ENCODE measurements at regions not wholly inside any gene's neighbourhood (a gene's known extent, or its start where the extent isn't known, plus 50 kb on each side); places are given as distances from the start of the nearest gene placed in this dataset.

DNA sequence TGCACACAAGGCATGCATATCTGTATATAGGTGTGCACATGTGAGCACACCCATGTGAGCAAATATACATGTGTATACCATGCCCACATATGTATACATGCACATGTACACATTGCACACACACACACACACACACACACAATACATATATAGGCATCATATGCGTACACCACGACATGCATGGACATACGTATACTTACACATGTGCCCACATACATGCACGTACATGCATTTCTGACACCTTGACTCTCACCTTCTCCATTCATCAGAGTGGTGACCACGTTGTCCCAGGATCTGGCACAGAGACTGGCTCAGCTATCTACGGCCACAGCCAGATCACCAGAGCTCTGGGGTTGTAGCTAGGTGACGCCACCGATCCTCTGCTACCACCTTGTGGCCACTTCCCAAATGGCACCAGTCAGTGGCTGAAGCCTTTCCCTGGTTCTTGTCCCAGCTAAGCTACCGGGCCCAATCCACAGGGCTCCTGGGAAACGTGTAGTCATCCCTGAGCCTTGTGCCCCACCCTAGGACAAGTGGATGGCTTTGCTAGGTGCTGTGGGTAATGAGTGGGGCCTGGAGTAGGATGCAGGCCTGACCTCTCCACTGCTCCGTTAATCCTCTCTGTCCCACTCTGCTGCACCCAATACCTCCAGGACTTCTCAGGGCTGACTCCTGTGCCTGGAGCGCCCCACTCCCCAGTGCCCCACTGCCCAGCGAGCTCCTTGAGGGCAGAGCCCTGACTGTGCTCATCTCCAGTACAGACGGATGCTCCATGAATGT is 194.4 kb downstream of the RGS3 start:
- peak; percentile 81 for FAIRE-seq
- no peak for TF ChIP-seq POLR2A (IDR thresholded peaks at IDR 0.05; ENCODE audit: low read depth, low read length)
- peak; percentile 80 for DNase-seq (ENCODE audit: insufficient read length, low spot score)

- FAIRE-seq, result no peak
Measured at GRCh38 chr9:113658545-113658895, 195.0 kb downstream of the RGS3 start.

GRCh38 chr9:113659039-113659438 is 195.5 kb downstream of the RGS3 start:
- no peak for FAIRE-seq
- no peak for DNase-seq (ENCODE audit: insufficient read length, low spot score)
- TF ChIP-seq POLR2A (IDR thresholded peaks at IDR 0.05; ENCODE audit: low read depth, low read length), result no peak

More at GRCh38 chr9:113658545-113658895, 195.0 kb downstream of the RGS3 start:
- no peak for TF ChIP-seq POLR2A (IDR thresholded peaks at IDR 0.05; ENCODE audit: low read depth, low read length)
- no peak for DNase-seq (ENCODE audit: insufficient read length, low spot score)

- FAIRE-seq (no peak), DNase-seq (ENCODE audit: insufficient read length, low spot score) (no peak)
- no peak for TF ChIP-seq POLR2A (IDR thresholded peaks at IDR 0.05; ENCODE audit: low read depth, low read length)
Measured at GRCh38 chr9:113659740-113660139, 196.2 kb downstream of the RGS3 start.

GRCh38 chr9:113660196-113660595 is 196.7 kb downstream of the RGS3 start:
- no peak for TF ChIP-seq POLR2A (IDR thresholded peaks at IDR 0.05; ENCODE audit: low read depth, low read length)
- FAIRE-seq, result no peak
- DNase-seq (ENCODE audit: insufficient read length, low spot score), result no peak

DNA sequence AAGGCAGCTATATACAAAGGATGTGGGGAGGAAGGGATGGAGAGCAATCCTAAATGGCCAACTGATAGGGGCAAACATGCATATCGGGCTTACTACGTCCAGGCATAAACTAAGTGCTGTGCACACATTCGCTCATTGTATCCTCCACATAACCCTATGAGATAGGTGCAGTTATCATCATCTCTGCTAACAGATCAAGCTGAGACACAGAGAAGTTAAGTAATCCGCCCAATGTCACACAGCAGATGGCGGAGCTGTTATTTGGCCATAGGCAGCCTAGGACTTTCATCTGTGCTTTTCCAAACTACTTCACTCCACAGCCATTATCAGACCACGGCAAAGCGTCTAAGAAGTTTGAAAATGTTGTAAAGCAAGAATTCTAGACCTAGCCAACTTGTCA is 197.5 kb downstream of the RGS3 start:
- FAIRE-seq (no peak), DNase-seq (ENCODE audit: insufficient read length, low spot score) (no peak)
- TF ChIP-seq POLR2A (IDR thresholded peaks at IDR 0.05; ENCODE audit: low read depth, low read length), result no peak

DNA sequence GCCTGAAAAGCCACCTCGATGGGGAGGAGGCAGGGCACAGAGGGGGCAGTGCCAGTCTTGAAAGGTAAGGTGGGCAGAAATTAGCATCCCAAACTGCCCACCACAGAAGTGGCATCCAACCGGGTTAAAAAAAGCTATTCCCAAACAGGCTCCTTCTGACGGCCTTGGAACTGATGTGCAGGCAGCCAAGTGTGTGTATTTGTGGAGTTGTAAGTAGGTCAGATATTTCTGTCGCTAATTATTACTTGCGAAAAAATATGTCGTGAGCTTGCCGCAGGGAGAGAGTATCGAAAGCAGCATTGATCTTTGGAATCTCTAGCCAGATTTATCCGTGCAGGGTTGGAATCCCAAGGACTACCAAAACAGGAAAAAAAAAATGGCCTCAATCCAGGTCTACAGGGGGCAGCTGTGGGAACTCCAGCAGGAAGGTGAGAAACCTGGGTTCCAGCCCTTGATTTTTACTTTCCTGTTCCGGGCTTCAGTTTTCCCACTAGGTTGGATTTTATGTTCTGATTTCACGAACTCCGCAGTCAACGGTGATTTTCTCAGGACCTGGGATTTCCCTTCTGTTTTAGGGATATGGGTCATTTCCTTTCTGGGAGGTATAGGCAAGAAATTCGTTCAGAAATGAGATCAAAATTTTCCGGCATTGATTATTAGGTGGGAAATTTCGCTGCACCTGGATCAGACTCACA is 200.8 kb downstream of the RGS3 start:
- DNase-seq (ENCODE audit: insufficient read length, low spot score) (no peak), FAIRE-seq (no peak)
- no peak for TF ChIP-seq POLR2A (IDR thresholded peaks at IDR 0.05; ENCODE audit: low read depth, low read length)

- FAIRE-seq, result no peak
- TF ChIP-seq POLR2A (IDR thresholded peaks at IDR 0.05; ENCODE audit: low read depth, low read length), result no peak
- DNase-seq (ENCODE audit: insufficient read length, low spot score), result no peak
Measured at GRCh38 chr9:113665064-113665463, 201.5 kb downstream of the RGS3 start.

DNA sequence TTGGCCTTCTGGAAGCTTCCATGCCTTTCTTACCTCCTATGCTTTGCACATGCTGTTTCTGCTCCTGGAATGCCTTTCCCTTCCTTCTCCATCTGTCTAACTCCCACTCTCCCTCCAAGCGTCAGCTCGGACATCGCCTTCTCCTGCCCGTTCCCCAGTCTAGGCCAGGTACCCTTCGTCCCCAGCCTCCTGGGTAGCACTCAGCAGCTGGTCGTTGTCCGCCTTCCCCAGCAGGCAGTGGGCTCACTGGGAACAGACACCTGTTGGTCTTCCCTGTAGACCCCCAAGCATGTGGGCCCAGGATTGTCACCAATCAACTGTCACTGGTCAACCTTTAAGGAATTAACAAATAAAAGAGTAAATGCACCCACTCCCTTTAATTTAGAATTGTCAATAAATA is 202.2 kb downstream of the RGS3 start:
- TF ChIP-seq POLR2A (IDR thresholded peaks at IDR 0.05; ENCODE audit: low read depth, low read length), result no peak
- DNase-seq (ENCODE audit: insufficient read length, low spot score) (no peak), FAIRE-seq (no peak)

DNA sequence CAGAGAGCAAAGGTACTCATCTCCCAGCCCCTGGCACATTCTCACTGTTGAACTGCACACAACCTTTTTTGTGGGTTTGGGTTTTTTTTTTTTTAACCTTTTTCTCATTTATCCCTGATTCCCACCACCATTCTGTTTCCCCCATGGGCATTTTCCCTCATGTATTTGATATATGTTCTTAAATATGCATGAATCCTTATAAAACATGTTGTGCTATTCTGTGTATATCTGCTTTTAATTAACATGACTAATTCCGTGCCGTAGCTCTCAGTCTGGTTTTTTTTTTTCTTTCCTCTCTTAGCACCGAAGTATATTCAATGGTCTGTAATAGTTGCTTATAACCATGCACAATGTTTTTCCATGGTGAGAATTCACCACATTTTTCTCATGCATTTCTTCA is 204.5 kb downstream of the RGS3 start:
- no peak for TF ChIP-seq POLR2A (IDR thresholded peaks at IDR 0.05; ENCODE audit: low read depth, low read length)
- FAIRE-seq, result no peak
- no peak for DNase-seq (ENCODE audit: insufficient read length, low spot score)

DNA sequence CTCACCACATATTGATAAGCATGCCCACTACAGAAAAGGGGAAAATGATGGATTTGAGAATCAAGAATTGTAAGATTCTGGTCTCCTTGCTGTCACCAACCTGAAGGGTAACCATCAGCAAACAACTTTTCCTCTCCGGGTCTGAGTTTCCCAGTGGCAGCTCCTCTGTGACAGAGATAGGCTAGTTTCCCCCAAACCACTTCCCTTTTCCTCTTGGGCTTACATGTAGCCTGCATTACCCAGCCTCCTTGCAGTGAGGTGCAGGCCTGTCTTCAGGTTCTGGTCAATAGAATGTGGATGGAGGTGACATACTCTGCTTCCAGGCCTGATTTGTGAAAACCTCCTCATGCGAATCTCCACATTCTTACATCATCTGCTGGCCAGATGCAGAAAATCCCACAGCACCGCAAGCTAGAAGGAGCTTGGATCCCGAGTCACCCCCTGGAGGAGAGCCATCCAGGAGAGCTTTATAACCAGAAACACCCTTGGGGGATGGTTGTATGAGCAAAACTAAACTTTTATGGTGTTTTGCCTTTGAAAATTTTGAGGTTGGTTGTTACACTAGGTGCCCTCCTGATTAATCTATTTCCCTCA is 206.1 kb downstream of the RGS3 start:
- no peak for DNase-seq (ENCODE audit: insufficient read length, low spot score)
- peak; percentile 6 for FAIRE-seq
- TF ChIP-seq POLR2A (IDR thresholded peaks at IDR 0.05; ENCODE audit: low read depth, low read length), result no peak

DNA sequence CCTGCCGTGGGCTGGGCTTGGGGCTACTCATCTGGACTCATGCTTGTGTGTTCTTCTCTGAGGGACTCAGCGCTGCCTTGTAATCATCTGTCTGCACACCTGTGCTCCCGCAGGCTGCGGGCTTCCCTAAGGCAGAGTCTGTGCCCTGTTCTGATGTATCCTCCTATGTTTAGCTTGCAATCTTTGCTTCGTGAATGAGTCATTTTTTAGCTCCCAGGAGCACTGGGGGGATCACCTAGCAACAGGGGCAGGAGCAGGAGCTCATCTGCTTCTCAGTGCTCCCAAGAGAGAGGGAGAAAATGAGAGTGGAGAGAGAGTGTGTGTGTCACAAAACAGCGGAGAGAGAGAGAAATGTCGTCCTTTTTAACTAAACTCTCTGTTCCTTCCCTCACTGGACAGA is 202.4 kb upstream of the ZNF618 start:
- no peak for TF ChIP-seq POLR2A (IDR thresholded peaks at IDR 0.05; ENCODE audit: low read depth, low read length)
- FAIRE-seq (no peak), DNase-seq (ENCODE audit: insufficient read length, low spot score) (no peak)

DNA sequence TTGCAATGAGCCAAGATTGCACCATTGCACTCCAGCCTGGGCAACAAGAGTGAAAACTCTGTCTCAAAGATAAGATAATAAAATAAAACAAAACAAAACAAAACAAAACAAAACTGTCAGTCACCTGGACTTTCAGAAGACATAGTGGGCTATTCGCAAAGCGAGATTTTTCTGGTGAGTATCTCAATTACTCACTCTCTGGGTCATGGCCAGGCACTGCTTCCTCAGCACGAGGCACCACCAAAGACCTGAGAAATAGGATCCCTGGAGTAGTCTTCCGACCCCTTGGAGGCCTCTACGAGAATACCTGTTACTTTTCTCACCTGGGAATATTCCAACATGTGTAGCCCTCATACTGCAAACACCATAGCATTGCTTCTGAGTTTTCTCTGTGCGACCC is 201.7 kb upstream of the ZNF618 start:
- DNase-seq (ENCODE audit: insufficient read length, low spot score) (no peak), FAIRE-seq (peak; percentile 52)
- no peak for TF ChIP-seq POLR2A (IDR thresholded peaks at IDR 0.05; ENCODE audit: low read depth, low read length)

DNA sequence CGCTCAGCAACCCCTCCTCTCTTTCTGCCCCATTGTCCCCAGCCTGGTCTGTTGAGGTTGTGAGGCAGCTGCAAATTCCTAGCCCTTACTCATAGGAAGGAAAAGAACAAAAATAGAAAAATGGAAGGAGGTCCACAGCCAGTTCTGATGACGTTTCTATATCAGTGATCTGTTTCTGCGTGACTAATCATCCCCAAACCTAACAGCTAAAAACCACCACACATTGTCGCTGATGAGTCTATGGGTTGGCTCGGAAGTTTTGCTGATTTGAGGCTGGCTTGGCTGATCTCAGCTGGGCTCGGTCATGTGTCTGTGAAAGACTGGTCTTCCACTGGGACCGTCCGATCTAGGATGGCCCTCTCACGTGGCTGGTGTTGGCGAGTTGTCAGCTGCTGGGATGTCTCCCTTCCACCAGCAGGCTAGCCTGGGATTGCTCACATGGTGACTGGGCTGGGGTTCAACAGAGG is 200.6 kb upstream of the ZNF618 start:
- no peak for TF ChIP-seq POLR2A (IDR thresholded peaks at IDR 0.05; ENCODE audit: low read depth, low read length)
- FAIRE-seq, result peak; percentile 98
- DNase-seq (ENCODE audit: insufficient read length, low spot score), result peak; percentile 83

DNA sequence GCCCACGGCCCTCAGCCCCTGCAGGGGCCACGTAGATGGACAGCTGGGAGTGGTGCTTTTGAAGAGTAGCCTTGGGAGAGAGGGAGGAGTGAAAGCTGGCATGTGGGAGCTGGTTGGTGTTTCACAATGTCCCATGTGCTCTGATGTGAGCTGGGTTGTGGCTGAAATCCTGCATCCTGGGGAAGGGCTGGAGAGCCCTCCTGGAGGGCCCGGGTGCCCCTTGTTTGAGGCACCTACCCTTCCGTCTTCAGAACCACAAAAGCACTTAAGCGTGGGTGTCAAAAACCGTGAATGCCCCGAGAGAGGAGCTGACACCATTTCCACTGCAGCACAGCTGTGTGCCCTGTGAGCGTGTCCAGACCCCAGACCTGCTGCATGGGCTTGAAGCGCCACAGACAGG is 199.1 kb upstream of the ZNF618 start:
- no peak for FAIRE-seq

More for the DNA sequence above, 199.1 kb upstream of the ZNF618 start:
- no peak for TF ChIP-seq POLR2A (IDR thresholded peaks at IDR 0.05; ENCODE audit: low read depth, low read length)
- no peak for DNase-seq (ENCODE audit: insufficient read length, low spot score)

Data from H54 (cell line).